Stomach (tissue), 8 donors: ENCODE measurements at regions not wholly inside any gene's neighbourhood (a gene's known extent, or its start where the extent isn't known, plus 50 kb on each side); places are given as distances from the start of the nearest gene placed in this dataset.

Experiments
- DNase-seq, 2 donors: peaks; one replicate each; pipeline versions ENCODE4 v3.0.0 to v3.0.0-alpha.2; 2013 to 2019
- H3K27ac ChIP-seq, 5 donors: fragments of 200-600 bp in 4 of 5; sonication (generic) in 4 of 5; one replicate each; pipeline ENCODE4 v1.5.1; 2013 to 2019; ENCODE audit warnings: mild to moderate bottlenecking in 1 of 5, moderate library complexity in 1 of 5
- H3K27me3 ChIP-seq, 3 donors: fragments of 200-600 bp; sonication (generic); one replicate each; pipeline ENCODE4 v1.5.1; 2017 to 2019; ENCODE audit warnings: mixed run types in 1 of 3
- H3K36me3 ChIP-seq, 4 donors: fragments of 200-600 bp; sonication (generic); 1 replicate in 3 of 4; 2 replicates in 1 of 4; pipeline ENCODE4 v1.5.1; 2016 to 2019
- H3K4me1 ChIP-seq, 4 donors: fragments of 200-600 bp; sonication (generic); one replicate each; pipeline ENCODE4 v1.5.1; 2016 to 2019
- H3K4me3 ChIP-seq, 4 donors: fragments of 200-600 bp; sonication (generic) in 3 of 4; one replicate each; pipeline ENCODE4 v1.5.1; 2016 to 2019; ENCODE audit warnings: mild to moderate bottlenecking in 1 of 4
- H3K9me3 ChIP-seq, 4 donors: fragments of 200-600 bp; sonication (generic); one replicate each; pipeline ENCODE4 v1.5.1; 2016 to 2019
- EP300 ChIP-seq: sonication (generic); formaldehyde crosslinking; IDR thresholded peaks from one replicate; pipeline ENCODE4 v1.6.1; 2017; ENCODE audit warnings: antibody characterized with exemption
- POLR2A ChIP-seq, 4 donors: fragments of 450-650 bp; IDR thresholded peaks; one replicate each; pipeline ENCODE4 v1.6.1; 2016; ENCODE audit warnings: antibody characterized with exemption in 4 of 4, control low read depth in 2 of 4, mild to moderate bottlenecking in 1 of 4, moderate library complexity in 1 of 4
- POLR2AphosphoS5 ChIP-seq, 3 donors: sonication (generic); formaldehyde crosslinking; IDR thresholded peaks; one replicate each; pipeline ENCODE4 v1.6.1; 2016; ENCODE audit warnings: antibody characterized with exemption in 3 of 3
- WGBS, 5 donors: extraction: QIAGEN DNeasy Blood & Tissue Kit in 3 of 5; methylation state at CpG; one replicate each; pipeline versions ENCODE4 v1.1.5 to v1.1.7; 2013 to 2018; 5-methylcytosine and 5-hydroxymethylcytosine counted together
- intact Hi-C: fragments of 100-400 bp; cut with DNase I; formaldehyde crosslinking; loops from one replicate; pipeline ENCODE4 v1.15.1; 2023; ENCODE audit warnings: low total_unique reads
- TF ChIP-seq, protein P1 (sequence below), 7 experiments: fragments of 450-650 bp in 4 of 7; fragments of 200-600 bp in 3 of 7; sonication (generic) in 3 of 7; IDR thresholded peaks; one replicate each; pipeline ENCODE4 v1.5.1; 2016 to 2019; ENCODE audit warnings: antibody characterized with exemption in 7 of 7, control low read depth in 2 of 7, mild to moderate bottlenecking in 1 of 7
- donor health status: healthy with polysubstance abuse.
- donor health status: Bipolar disorder and iron deficiency.
- donor health status: healthy.

DNA sequence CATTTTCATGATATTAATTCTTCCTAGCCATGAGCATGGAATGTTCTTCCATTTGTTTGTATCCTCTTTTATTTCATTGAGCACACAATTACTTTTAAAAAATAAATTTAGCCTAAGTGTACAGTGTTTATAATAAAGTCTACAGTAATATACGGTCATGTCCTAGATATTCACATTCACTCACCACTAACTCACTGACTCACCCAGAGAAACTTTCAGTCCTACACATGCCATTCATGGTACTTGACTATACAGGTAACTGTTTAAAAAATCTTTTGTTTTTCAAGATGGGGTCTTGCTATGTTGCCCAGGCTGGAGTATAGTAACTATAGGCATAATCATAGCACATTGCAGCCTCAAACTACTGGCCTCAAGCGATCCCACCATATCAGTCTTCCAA lies 348.1 kb downstream of the RAPGEF2 start:
- WGBS, 5 donors: 85 to 94% (median 92%) methylated on average over 2 of the region's 2 CpGs
- H3K9me3 ChIP-seq: no peaks in the 10 kb centered on the region
- no peak for TF ChIP-seq EP300
- no peak for TF ChIP-seq POLR2A (IDR thresholded peaks at IDR 0.05)
- TF ChIP-seq POLR2AphosphoS5 (IDR thresholded peaks at IDR 0.05): no peak
- TF ChIP-seq, protein P1, sequence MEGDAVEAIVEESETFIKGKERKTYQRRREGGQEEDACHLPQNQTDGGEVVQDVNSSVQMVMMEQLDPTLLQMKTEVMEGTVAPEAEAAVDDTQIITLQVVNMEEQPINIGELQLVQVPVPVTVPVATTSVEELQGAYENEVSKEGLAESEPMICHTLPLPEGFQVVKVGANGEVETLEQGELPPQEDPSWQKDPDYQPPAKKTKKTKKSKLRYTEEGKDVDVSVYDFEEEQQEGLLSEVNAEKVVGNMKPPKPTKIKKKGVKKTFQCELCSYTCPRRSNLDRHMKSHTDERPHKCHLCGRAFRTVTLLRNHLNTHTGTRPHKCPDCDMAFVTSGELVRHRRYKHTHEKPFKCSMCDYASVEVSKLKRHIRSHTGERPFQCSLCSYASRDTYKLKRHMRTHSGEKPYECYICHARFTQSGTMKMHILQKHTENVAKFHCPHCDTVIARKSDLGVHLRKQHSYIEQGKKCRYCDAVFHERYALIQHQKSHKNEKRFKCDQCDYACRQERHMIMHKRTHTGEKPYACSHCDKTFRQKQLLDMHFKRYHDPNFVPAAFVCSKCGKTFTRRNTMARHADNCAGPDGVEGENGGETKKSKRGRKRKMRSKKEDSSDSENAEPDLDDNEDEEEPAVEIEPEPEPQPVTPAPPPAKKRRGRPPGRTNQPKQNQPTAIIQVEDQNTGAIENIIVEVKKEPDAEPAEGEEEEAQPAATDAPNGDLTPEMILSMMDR (IDR thresholded peaks at IDR 0.05): no peak
- no peaks in the 10 kb centered on the region for H3K36me3 ChIP-seq
- no peak overlapping the region for H3K4me3 ChIP-seq
- no peak for DNase-seq
- no peaks in the 10 kb centered on the region for H3K4me1 ChIP-seq
- H3K27me3 ChIP-seq: no peaks in the 10 kb centered on the region
- H3K27ac ChIP-seq: no peak overlapping the region
- intact Hi-C loops: no loop called here

GRCh38 chr4:159455675-159456237 lies 352.9 kb downstream of the RAPGEF2 start:
- TF ChIP-seq, protein P1 (IDR thresholded peaks at IDR 0.05): peak in 2 of 7 experiments; percentile 31 to 35
- no peak for TF ChIP-seq POLR2AphosphoS5 (IDR thresholded peaks at IDR 0.05)
- Histone ChIP-seq H3K36me3 (no peaks in the 10 kb centered on the region), H3K27me3 (no peaks in the 10 kb centered on the region), H3K9me3 (no peaks in the 10 kb centered on the region), H3K4me1 (no peaks in the 10 kb centered on the region), H3K4me3 (no peak overlapping the region), H3K27ac (no peak overlapping the region)
- 19 to 36% (median 35%) methylated on average over 3 of the region's 3 CpGs for WGBS, 5 donors
- intact Hi-C loops: no loop called here
- peak in 1 of 2 donors; percentile 49 for DNase-seq

GRCh38 chr4:159460371-159460770 lies 357.5 kb downstream of the RAPGEF2 start:
- TF ChIP-seq POLR2AphosphoS5 (IDR thresholded peaks at IDR 0.05) (no peak), POLR2A (IDR thresholded peaks at IDR 0.05) (no peak), EP300 (no peak)
- TF ChIP-seq, protein P1 (IDR thresholded peaks at IDR 0.05): no peak
- peaks cover 0 to 19% (median 17%) of the 10 kb centered on the region in 4 donors for H3K9me3 ChIP-seq
- H3K4me1 ChIP-seq: no peaks in the 10 kb centered on the region
- peak in 1 of 2 donors; percentile 18 for DNase-seq
- WGBS, 5 donors: 55 to 76% (median 65%) methylated on average over 1 of the region's 1 CpG
- intact Hi-C loops: no loop called here
- H3K4me3 ChIP-seq: no peak overlapping the region
- no peaks in the 10 kb centered on the region for H3K27me3 ChIP-seq
- H3K36me3 ChIP-seq: no peaks in the 10 kb centered on the region
- H3K27ac ChIP-seq: no peak overlapping the region

GRCh38 chr4:159463235-159463634 lies 360.4 kb downstream of the RAPGEF2 start:
- intact Hi-C loops: no loop called here
- H3K4me3 ChIP-seq: no peak overlapping the region
- DNase-seq: no peak
- no peaks in the 10 kb centered on the region for H3K36me3 ChIP-seq
- WGBS, 5 donors: 75 to 89% (median 81%) methylated on average over 2 of the region's 2 CpGs
- no peaks in the 10 kb centered on the region for H3K4me1 ChIP-seq
- H3K9me3 ChIP-seq: peaks cover 0 to 22% (median 19%) of the 10 kb centered on the region in 4 donors
- no peak overlapping the region for H3K27ac ChIP-seq
- TF ChIP-seq, protein P1 (IDR thresholded peaks at IDR 0.05): no peak
- no peak for TF ChIP-seq POLR2A (IDR thresholded peaks at IDR 0.05)
- TF ChIP-seq POLR2AphosphoS5 (IDR thresholded peaks at IDR 0.05): no peak
- TF ChIP-seq EP300: no peak
- H3K27me3 ChIP-seq: no peaks in the 10 kb centered on the region
